Panc1 (cell line): ENCODE measurements at regions not wholly inside any gene's neighbourhood (a gene's known extent, or its start where the extent isn't known, plus 50 kb on each side); places are given as distances from the start of the nearest gene placed in this dataset.

Source experiments
- ATAC-seq: fragments of 200-7000 bp; cut with Tn5 transposase; 2 replicates; pipeline ENCODE4 v1.9.1; 2020; ENCODE audit warnings: mild to moderate bottlenecking, moderate library complexity
- BruUV-seq: library from RNA; stranded (reverse); fragments of 400-500 nt; replicated peaks from 2 replicates; lab custom pipeline; 2021; lab: Mats Ljungman, UMichigan
- CTCF ChIA-PET: fragments of 300-600 bp; sonication (Branson Sonifier 250); formaldehyde crosslinking; loops from one replicate; lab custom pipeline; 2022; ENCODE audit warnings: antibody characterized with exemption; lab: Charles Lee
- POLR2A ChIA-PET: fragments of 300-600 bp; sonication (Branson Sonifier 250); formaldehyde crosslinking; loops from one replicate; lab custom pipeline; 2022; ENCODE audit warnings: antibody characterized with exemption; lab: Charles Lee
- DNase-seq: peaks from one replicate; pipeline ENCODE4 v3.0.0-alpha.2; 2010; ENCODE audit warnings: low read depth, low spot score
- H3K27ac ChIP-seq: 2 replicates; pipeline ENCODE4 v1.5.1; 2011; ENCODE audit warnings: mild to moderate bottlenecking, low read length, inconsistent platforms
- H3K27me3 ChIP-seq: fragments of 200-500 bp; sonication (Bioruptor generic); 2 replicates; pipeline ENCODE4 v1.6.0; 2014; ENCODE audit warnings: low read length, inconsistent platforms; ENCODE audit not compliant: control insufficient read depth, insufficient read depth
- H3K36me3 ChIP-seq: fragments of 200-500 bp; sonication (Bioruptor generic); 2 replicates; pipeline ENCODE4 v1.5.1; 2014; ENCODE audit warnings: inconsistent platforms, mild to moderate bottlenecking, low read length, moderate library complexity; ENCODE audit not compliant: control insufficient read depth, insufficient read depth
- H3K4me1 ChIP-seq: 2 replicates; pipeline ENCODE4 v1.5.1; 2011; ENCODE audit warnings: inconsistent platforms, mild to moderate bottlenecking, low read length, moderate library complexity; ENCODE audit not compliant: control insufficient read depth, insufficient read depth
- H3K4me3 ChIP-seq, 2 experiments: 2 replicates each; pipeline ENCODE4 v1.5.1; 2011 to 2012; ENCODE audit warnings: low read depth in 2 of 2, low read length in 2 of 2, mild to moderate bottlenecking in 2 of 2, inconsistent platforms in 1 of 2, moderate library complexity in 1 of 2
- H3K9me3 ChIP-seq: fragments of 200-500 bp; sonication (Bioruptor generic); 2 replicates; pipeline ENCODE4 v1.5.1; 2014; ENCODE audit warnings: low read depth, mild to moderate bottlenecking, inconsistent platforms, low read length, moderate library complexity; ENCODE audit not compliant: control insufficient read depth, insufficient read depth
- CTCF ChIP-seq: fragments of 450-650 bp; IDR thresholded peaks from 2 replicates; pipeline ENCODE4 v1.5.1; 2017; ENCODE audit warnings: mild to moderate bottlenecking
- POLR2AphosphoS5 ChIP-seq: IDR thresholded peaks from 2 replicates; pipeline ENCODE4 v1.6.1; 2012; ENCODE audit warnings: mild to moderate bottlenecking, low read depth, low read length, moderate library complexity
- REST ChIP-seq, 2 experiments: IDR thresholded peaks; 2 replicates each; pipeline ENCODE4 v1.6.1; 2011 to 2012; ENCODE audit warnings: low read depth in 2 of 2, control low read depth in 1 of 2, low read length in 1 of 2, mild to moderate bottlenecking in 1 of 2, moderate library complexity in 1 of 2; ENCODE audit not compliant: insufficient read depth in 1 of 2
- SIN3A ChIP-seq: IDR thresholded peaks from 2 replicates; pipeline ENCODE4 v1.6.1; 2012; ENCODE audit warnings: low read depth, mild to moderate bottlenecking, low read length, moderate library complexity, borderline replicate concordance; ENCODE audit not compliant: insufficient read depth
- TCF7L2 ChIP-seq: IDR thresholded peaks from 2 replicates; pipeline ENCODE4 v1.6.1; 2011; ENCODE audit warnings: mild to moderate bottlenecking, low read depth, low read length, inconsistent platforms
- in situ Hi-C: cut with HindIII; loops from 2 replicates; pipeline ENCODE4 v1.10.0; 2016; ENCODE audit warnings: low sequenced_read_pairs, low pct_unique_long_range_greater_than_20kb
- intact Hi-C: fragments of 100-400 bp; cut with micrococcal nuclease; formaldehyde crosslinking; loops from one replicate; pipeline ENCODE4 v1.10.0; 2022; ENCODE audit not compliant: unreplicated experiment

GRCh38 chr3:35954413-35954812 lies 315.1 kb downstream of the ARPP21 start:
- no peaks in the 10 kb centered on the region for H3K36me3 ChIP-seq
- BruUV-seq, result no TSS peak
- no peak overlapping the region for H3K4me3 ChIP-seq
- ATAC-seq (no peak), DNase-seq (no peak)
- no peak overlapping the region for H3K27ac ChIP-seq
- ChIA-PET CTCF (no interaction called here), POLR2A (no interaction called here)
- TF ChIP-seq CTCF, result no peak
- no peak for TF ChIP-seq TCF7L2
- no peak for TF ChIP-seq POLR2AphosphoS5
- no peak for TF ChIP-seq SIN3A
- no peak for TF ChIP-seq REST (IDR thresholded peaks at IDR 0.05; ENCODE audit: insufficient read depth in 1 of 2, low read depth in 2 of 2, low read length in 1 of 2)
- intact Hi-C loops, result no loop called here
- in situ Hi-C loops, result no loop called here
- H3K4me1 ChIP-seq, result no peaks in the 10 kb centered on the region
- H3K9me3 ChIP-seq, result no peaks in the 10 kb centered on the region
- no peaks in the 10 kb centered on the region for H3K27me3 ChIP-seq

- POLR2A ChIA-PET, result no interaction called here
- CTCF ChIA-PET, result interaction anchor here (0.8 kb wide), 1 partner anchor 731 kb away, joined by 4 read pairs; no protein-coding TSS in a partner anchor
Measured at GRCh38 chr3:35965908-35966307, 326.6 kb downstream of the ARPP21 start.

More at GRCh38 chr3:35965908-35966307, 326.6 kb downstream of the ARPP21 start:
- no TSS peak for BruUV-seq
- Histone ChIP-seq H3K9me3 (no peaks in the 10 kb centered on the region), H3K27me3 (no peaks in the 10 kb centered on the region), H3K4me3 (no peak overlapping the region), H3K36me3 (no peaks in the 10 kb centered on the region), H3K27ac (no peak overlapping the region), H3K4me1 (no peaks in the 10 kb centered on the region)
- DNase-seq, result no peak
- intact Hi-C loops, result loop anchor here (2.0 to 10.0 kb wide), 2 partner anchors 731 to 899 kb away; no protein-coding TSS in a partner anchor
- ATAC-seq, result no peak; the same call in 1 of the 2 replicates
- in situ Hi-C loops, result no loop called here
- no peak for TF ChIP-seq REST (IDR thresholded peaks at IDR 0.05; ENCODE audit: insufficient read depth in 1 of 2, low read depth in 2 of 2, low read length in 1 of 2)
- peak; percentile 49; the same call in 1 of the 2 replicates for TF ChIP-seq CTCF
